HFFc6 (cell line): ENCODE measurements at regions not wholly inside any gene's neighbourhood (a gene's known extent, or its start where the extent isn't known, plus 50 kb on each side); places are given as distances from the start of the nearest gene placed in this dataset.

Experiments
- DNase-seq: peaks from one replicate; pipeline ENCODE4 v3.0.0-alpha.2; 2018
- H3K27ac Mint-ChIP-seq: 2 replicates; pipeline ENCODE4 v1.8.0; 2020; ENCODE audit warnings: mild to moderate bottlenecking, mixed read lengths
- H3K27me3 Mint-ChIP-seq: 2 replicates; pipeline ENCODE4 v1.8.0; 2021; ENCODE audit warnings: mild to moderate bottlenecking, moderate library complexity, mixed read lengths; ENCODE audit not compliant: insufficient read depth
- H3K36me3 Mint-ChIP-seq: 2 replicates; pipeline ENCODE4 v1.8.0; 2021; ENCODE audit warnings: low read depth, mixed read lengths
- H3K4me1 Mint-ChIP-seq: 2 replicates; pipeline ENCODE4 v1.8.0; 2020; ENCODE audit warnings: low read depth, mixed read lengths
- H3K4me3 Mint-ChIP-seq: 2 replicates; pipeline ENCODE4 v1.8.0; 2020; ENCODE audit warnings: mild to moderate bottlenecking, moderate library complexity, mixed read lengths
- H3K9me3 Mint-ChIP-seq: 2 replicates; pipeline ENCODE4 v1.8.0; 2020; ENCODE audit warnings: mild to moderate bottlenecking, mixed read lengths
- CTCF ChIP-seq: fragments of 200-600 bp; sonication (generic); IDR thresholded peaks from 2 replicates; pipeline ENCODE4 v1.5.0; 2021; ENCODE audit warnings: antibody characterized with exemption, mild to moderate bottlenecking

- no peak for TF ChIP-seq CTCF
- H3K4me1 Mint-ChIP-seq, result peaks cover 6% of the 10 kb centered on the region; the same call in 1 of the 2 replicates
- no peak overlapping the region for H3K27ac Mint-ChIP-seq
- H3K36me3 Mint-ChIP-seq, result no peaks in the 10 kb centered on the region
- no peak for DNase-seq
- peaks cover 15% of the 10 kb centered on the region; the same call in 1 of the 2 replicates for H3K27me3 Mint-ChIP-seq
- no peaks in the 10 kb centered on the region for H3K9me3 Mint-ChIP-seq
- H3K4me3 Mint-ChIP-seq, result no peak overlapping the region
Measured at GRCh38 chr5:168179192-168179593, 112.3 kb upstream of the WWC1 start.

GRCh38 chr5:168182269-168182668, 109.2 kb upstream of the WWC1 start:
- TF ChIP-seq CTCF, result no peak
- DNase-seq, result no peak
- Mint-ChIP-seq H3K27me3 (peaks cover 15% of the 10 kb centered on the region), H3K4me3 (no peak overlapping the region), H3K9me3 (no peaks in the 10 kb centered on the region), H3K36me3 (no peaks in the 10 kb centered on the region), H3K27ac (no peak overlapping the region), H3K4me1 (peaks cover 6% of the 10 kb centered on the region; the same call in 1 of the 2 replicates)

GRCh38 chr5:168184103-168184502, 107.3 kb upstream of the WWC1 start:
- H3K27me3 Mint-ChIP-seq, result peaks cover 7% of the 10 kb centered on the region
- no peak for TF ChIP-seq CTCF
- no peaks in the 10 kb centered on the region for H3K9me3 Mint-ChIP-seq
- no peak overlapping the region for H3K4me3 Mint-ChIP-seq
- no peak for DNase-seq
- H3K27ac Mint-ChIP-seq, result no peak overlapping the region
- H3K36me3 Mint-ChIP-seq, result no peaks in the 10 kb centered on the region
- peaks cover 6% of the 10 kb centered on the region; the same call in 1 of the 2 replicates for H3K4me1 Mint-ChIP-seq

- peaks cover 13% of the 10 kb centered on the region for H3K27me3 Mint-ChIP-seq
- H3K4me1 Mint-ChIP-seq, result no peaks in the 10 kb centered on the region
- no peak for TF ChIP-seq CTCF
- no peak overlapping the region for H3K27ac Mint-ChIP-seq
- H3K4me3 Mint-ChIP-seq, result no peak overlapping the region
- no peaks in the 10 kb centered on the region for H3K36me3 Mint-ChIP-seq
- no peaks in the 10 kb centered on the region for H3K9me3 Mint-ChIP-seq
- DNase-seq, result no peak
Measured at GRCh38 chr5:168186289-168187074, 105.0 kb upstream of the WWC1 start.

- no peak for DNase-seq
- no peak overlapping the region for H3K27ac Mint-ChIP-seq
- no peak overlapping the region for H3K4me3 Mint-ChIP-seq
- H3K36me3 Mint-ChIP-seq, result no peaks in the 10 kb centered on the region
- TF ChIP-seq CTCF, result no peak
- H3K27me3 Mint-ChIP-seq, result peaks cover 13% of the 10 kb centered on the region
- H3K4me1 Mint-ChIP-seq, result no peaks in the 10 kb centered on the region
- H3K9me3 Mint-ChIP-seq, result no peaks in the 10 kb centered on the region
Measured at GRCh38 chr5:168187614-168188013, 103.8 kb upstream of the WWC1 start.
